Right ventricle myocardium inferior (tissue), 1 donor: ENCODE measurements at regions not wholly inside any gene's neighbourhood (a gene's known extent, or its start where the extent isn't known, plus 50 kb on each side); places are given as distances from the start of the nearest gene placed in this dataset.

Source experiments
- ATAC-seq: fragments of 200-7000 bp; cut with Tn5 transposase; one replicate; pipeline ENCODE4 v1.9.1; 2020; ENCODE audit warnings: mild to moderate bottlenecking, moderate library complexity
- DNase-seq: peaks from one replicate; pipeline ENCODE4 v3.0.0; 2021; ENCODE audit errors: missing footprints
- intact Hi-C: fragments of 100-400 bp; cut with DNase I; formaldehyde crosslinking; loops from one replicate; pipeline ENCODE4 v1.11.0; 2022
- donor health status: DM: no; HTN: yes; CAD: no; lungs with severe emphysema.

DNA sequence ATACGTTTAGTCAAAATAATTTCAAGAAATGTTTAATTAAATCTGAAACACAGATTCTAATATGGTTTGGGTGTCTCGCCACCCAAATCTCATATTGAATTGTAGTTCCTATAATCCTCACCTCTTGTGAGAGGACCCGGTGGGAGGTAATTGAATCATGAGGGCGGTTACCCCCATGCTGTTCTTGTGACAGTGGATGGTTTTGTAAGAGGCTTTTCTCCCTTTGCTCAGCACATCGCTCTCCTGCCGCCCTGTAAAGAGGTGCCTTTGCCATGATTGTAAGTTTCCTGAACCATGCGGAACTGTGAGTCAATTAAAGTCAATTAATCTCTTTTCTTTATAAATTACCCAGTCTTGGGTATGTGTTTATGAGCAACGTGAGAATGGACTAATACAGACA is 1045.1 kb upstream of the POU3F3 start:
- intact Hi-C loops: no loop called here
- DNase-seq (no peak), ATAC-seq (no peak)

DNA sequence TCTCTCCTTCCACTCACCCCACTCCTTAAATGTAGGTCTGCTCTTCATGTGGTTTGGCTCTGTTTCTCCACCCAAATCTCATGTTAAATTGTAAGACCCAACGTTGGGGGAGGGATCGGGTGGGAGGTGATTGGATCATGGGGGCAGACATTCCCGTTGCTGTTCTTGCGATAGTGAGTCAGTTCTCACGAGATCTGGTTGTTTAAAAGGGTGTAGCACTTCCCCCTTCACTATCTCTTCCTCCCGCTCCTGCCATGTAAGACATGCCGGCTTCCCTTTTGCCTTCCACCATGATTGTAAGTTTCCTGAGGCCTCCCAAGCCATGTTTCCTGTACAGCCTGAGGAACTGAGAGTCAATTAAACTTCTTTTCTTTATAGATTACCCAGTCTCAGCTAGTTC is 1044.5 kb upstream of the POU3F3 start:
- intact Hi-C loops: no loop called here
- no peak for ATAC-seq

DNA sequence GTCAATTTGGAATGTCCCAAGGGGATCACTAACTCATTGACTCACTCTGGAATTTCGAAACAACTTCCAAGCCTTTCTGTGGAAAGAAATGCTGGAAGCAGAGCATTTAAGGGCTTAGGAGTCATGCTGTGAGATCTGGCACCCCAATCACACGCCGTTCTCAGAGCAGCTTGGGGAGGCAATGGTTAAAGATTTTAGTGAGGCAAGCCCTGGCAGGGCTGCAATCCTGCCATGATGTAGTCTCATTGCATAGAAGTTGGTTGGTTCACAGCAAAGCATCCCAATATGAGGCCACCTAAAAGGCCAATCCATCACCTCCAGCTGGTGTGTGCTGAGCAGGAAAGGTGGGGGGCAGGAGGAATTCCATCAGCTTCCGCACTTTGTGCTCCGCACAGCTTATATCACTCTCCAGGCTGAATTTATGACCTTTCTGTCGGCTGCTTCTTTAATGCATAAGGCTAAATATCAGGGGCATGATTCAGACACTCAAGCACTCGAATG is 1043.9 kb upstream of the POU3F3 start:
- no peak for ATAC-seq
- DNase-seq: no peak
- intact Hi-C loops: no loop called here

More for the DNA sequence above, 1044.5 kb upstream of the POU3F3 start:
- DNase-seq: no peak

DNA sequence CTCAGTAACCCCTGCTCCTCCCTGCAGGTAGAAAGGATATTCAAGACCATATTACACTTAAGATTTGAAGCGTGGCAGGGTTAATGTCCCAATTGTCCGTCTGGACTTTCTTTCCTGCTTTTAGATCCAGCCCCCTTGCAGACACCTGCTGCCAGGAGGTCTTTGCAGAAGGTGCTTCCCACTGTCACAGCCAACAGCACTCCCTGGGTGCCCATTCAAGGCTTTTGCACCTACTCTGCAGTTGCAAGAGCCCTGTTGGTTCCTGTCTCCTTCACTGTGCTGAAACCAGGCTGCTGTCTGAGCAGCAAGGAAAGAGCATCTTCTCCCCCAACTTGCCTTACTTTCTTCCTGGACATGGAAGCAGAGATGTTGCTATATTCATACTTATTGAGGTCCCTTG is 1043.0 kb upstream of the POU3F3 start:
- DNase-seq (no peak), ATAC-seq (no peak)
- intact Hi-C loops: no loop called here

DNA sequence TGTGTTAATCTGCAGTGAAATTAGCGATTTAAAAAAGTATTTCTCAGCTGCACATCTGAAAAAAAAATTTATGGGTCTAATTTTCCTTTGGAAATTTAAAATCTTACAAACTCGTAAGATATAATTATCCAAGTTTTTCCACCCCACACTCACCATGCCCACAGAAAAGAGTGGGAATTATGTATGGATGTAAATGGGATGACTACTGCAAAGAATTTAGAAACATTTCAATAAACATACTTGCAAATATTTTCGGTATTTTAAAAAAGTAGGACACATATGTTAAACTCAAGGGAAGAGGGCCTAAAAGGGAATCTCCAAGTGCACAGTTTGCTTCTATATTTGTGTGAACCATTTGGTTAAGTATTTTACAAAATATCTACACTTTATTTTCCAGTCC is 1039.9 kb upstream of the POU3F3 start:
- intact Hi-C loops: no loop called here
- DNase-seq: no peak
- ATAC-seq: no peak

DNA sequence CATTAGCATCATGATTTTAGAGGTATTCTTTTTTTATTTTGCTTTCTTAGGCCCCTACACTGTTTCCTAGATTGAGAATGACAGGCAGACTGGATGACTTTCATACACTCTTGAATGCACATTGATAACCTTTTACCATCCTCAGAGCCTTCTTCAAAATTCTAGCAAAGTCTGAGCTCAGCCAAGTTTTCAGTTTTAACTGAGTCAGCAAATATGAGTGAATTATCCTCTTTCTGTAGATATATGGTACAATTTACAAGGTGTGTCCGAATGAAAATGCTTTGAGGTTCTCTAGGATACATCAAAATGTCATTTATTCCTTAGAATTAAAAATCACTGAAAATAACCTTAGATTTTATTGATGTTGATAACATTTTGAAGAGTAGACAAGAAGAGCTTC is 1038.2 kb upstream of the POU3F3 start:
- DNase-seq (no peak), ATAC-seq (no peak)
- intact Hi-C loops: no loop called here

DNA sequence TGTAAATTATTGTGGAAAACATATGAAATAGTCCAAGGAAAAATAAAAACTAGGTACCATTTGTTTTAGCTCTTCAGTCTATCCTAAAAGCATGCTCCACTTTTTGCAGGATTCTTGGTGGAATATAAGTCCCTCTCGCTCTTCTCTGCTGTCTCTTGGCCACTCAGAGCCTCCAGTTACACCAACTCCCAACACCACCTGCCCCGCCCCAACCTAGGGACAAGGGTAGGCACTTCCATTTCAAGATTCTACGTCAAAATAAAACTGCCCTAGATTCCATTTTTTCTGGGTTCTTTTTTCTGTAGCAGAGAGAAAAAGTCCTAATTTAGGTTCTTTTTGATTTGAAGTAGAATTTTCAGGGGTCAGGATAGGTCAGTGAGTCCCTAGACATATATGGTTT is 1036.2 kb upstream of the POU3F3 start:
- intact Hi-C loops: no loop called here
- no peak for DNase-seq
- no peak for ATAC-seq

DNA sequence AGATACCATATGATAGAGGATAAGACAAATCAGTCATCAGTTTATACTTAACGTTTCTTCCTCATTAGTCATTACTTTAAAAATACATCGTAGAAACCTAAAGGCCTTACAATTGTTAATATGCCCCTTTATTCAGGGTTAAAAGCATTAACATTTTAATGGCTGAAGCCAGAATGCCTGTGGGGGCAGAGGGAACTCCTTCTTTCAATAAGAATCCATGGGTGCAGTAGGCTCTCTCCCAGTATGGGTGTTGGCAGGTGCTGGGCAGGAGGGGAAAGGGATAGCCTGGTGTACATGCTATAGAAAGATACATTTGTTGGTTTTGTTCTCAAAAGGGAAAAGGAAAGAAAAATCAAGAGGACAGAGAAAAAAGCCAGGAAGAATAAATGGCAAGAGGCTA is 1035.7 kb upstream of the POU3F3 start:
- intact Hi-C loops: no loop called here
- ATAC-seq (no peak), DNase-seq (no peak)

DNA sequence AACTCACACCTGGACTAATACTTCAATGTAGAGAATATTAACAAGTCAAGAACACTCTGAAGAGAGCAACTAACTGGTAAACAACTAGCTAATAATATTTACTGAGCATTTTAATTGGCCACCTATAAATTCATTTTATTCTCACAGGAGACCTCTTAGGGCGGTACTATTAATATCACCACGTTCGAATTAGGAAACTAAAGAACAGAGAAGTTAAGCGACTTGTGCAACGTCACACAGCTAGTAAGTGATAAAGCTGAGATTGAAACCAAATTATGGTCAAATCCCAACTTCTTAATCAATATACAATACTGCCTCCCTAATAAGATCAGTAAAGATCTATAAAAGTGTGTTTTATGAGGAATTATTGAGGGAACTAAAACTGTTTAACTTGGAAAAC is 1034.3 kb upstream of the POU3F3 start:
- no peak for DNase-seq
- no peak for ATAC-seq
- intact Hi-C loops: no loop called here

DNA sequence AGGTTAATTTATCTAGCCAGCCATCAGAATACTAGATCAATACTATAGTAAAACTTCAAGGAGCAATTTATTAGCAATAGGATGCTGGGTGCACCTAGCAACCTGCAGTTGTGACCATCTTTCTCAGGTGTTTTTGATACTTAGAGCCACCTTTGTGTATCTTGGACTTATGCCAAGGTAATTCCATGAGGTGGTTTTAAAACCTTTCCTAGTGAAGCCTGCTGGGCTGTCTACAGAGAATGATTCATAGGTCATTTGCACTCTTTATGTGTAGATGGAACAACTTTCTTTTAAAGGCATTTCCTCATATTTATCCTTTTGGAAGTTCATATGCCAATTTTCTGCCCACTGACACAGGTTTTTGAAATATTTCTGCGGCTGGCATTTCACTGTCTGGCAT is 1030.1 kb upstream of the POU3F3 start:
- intact Hi-C loops: no loop called here
- no peak for DNase-seq
- ATAC-seq: no peak

DNA sequence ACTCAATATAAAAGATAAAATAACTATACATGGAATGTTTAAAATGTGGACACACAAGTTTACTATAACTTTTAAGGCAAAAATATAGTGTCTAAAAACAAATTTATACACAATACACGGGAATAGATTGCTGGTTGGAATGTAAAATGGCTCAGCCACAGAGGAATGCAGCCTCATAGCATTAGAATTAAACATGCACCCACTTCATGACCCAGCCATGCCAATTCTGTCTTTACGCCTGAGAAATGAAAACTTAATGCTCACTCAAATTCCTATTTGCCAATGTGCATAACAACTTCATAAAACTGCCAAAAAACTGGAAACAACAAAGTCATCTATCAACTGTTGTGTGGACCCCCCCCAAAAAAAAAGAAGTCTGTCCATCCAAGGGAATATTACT is 1006.6 kb upstream of the POU3F3 start:
- intact Hi-C loops: no loop called here
- no peak for ATAC-seq

DNA sequence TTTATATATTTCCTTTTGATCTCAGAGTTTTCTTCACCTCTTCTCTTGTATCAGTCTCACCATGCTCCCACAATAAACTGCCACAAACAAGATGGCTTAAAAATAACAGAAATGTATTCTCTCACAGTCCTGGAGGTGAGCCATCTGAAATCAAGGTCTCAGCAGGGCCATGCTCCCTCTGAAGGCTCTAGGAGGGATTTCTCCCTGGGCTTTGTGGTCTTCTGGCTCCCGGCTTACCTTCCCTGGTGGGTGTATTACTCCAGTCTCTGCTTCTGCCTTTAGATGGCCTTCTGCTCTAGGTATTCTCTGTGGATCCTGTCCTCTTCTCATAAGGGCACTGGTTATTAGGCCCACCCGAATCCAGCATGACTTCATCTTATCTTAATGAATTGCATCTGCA is 994.7 kb upstream of the POU3F3 start:
- intact Hi-C loops: no loop called here
- DNase-seq (no peak), ATAC-seq (no peak)

More for the DNA sequence above, 1006.6 kb upstream of the POU3F3 start:
- no peak for DNase-seq

DNA sequence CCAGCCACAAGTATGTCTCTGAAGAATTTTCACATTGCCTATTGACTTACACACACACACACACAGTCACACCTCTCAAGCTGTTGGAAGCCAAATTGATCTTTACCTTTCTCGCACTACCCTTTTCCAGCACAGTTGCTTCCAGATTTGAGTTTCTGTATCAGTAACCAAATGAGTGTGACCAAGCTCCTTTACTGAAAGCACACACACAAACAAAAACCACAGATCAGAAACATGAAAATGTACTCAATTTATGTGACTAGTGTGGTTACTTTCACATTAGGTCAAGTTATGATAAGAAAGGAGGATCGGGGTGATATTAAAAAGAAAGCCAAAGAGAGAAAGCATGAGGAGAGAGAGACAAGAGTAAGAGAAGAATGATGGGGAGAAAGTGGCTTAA is 993.9 kb upstream of the POU3F3 start:
- DNase-seq (no peak), ATAC-seq (no peak)
- intact Hi-C loops: no loop called here

DNA sequence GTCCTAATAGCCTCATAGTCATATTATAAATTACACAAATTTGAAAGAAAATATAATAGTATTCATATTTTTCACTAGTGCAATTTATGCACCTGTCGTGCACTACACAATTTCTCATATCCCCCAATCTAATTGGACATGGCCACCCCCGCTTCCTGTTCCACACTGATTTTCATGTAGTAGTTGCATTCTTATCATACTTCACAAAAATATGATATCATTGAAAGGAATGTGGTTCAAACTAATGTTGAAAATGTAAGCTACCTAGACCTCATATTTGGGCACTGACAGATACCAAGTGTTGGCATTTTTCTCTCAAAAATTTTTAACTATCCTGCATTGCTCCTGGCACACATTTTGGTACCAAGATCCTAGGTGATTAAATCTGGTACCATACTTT is 985.5 kb upstream of the POU3F3 start:
- ATAC-seq: no peak
- no peak for DNase-seq
- intact Hi-C loops: no loop called here

DNA sequence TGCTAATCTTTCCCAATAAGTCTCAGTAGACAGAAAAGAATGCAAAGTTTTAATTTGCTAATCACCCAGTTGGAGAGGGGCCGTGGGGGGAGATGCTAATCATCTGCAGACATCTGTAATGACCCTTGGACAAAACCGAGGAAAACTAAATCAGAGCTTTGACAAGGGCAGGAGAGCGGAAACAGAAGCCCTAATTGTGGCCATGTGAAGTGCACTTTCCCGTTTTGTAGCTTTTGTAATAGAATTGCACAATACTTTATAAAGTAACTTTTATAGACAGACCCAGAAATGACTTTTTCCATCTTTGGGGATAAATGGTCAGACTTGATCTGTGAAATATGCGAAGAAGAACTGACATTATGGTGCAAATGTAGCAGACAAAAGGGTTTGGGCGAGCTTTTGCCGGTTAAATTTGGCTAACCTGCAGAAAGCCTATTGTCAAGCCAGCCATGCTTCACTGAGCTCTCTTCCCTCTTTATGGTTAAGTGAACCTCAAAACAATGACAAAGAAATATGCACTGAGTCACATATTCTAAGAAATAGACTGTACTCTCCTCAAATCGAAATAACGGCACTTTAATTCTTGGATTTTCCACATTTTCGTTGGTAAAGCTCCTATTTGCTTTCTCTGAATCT is 980.1 kb upstream of the POU3F3 start:
- intact Hi-C loops: no loop called here
- DNase-seq (no peak), ATAC-seq (no peak)

DNA sequence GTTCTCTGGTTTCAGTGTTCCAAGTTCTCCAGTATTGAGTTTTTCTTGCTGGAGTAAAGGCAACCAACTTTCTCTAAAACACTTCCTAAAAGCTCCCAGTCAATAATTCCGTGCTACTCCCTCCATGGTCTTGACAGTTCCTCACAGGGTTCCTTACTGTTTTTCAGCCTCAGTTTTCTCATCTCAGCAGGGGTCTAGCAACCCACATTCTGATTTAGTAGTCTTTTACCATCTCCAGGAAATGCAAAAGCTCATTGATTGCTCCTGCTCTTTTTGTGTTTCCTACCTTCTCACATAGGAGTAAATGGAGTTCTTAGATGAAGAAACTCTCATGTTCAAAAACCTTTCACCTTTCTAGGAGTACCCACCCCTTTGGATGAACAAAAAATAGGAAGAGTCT is 978.8 kb upstream of the POU3F3 start:
- intact Hi-C loops: no loop called here
- DNase-seq: no peak

DNA sequence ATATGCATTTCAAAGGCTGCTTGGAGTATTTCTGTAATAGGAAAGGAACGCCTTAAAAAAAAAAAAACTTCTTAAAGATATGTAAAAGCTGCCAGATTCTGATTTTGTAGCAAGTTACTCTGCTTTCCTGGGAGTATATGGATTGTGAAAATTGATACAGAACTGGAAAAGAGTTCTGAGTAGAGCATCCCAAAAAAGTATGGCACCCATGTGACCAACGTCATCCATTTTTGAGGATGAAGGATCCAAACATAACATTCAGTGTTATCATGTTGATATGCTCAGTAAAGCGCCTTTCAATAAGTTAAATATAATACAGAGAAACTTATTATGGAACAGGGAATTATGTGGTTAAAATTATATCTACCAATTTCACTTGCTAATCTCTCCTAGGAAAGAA is 978.4 kb upstream of the POU3F3 start:
- intact Hi-C loops: no loop called here
- ATAC-seq (no peak), DNase-seq (no peak)

More for the DNA sequence above, 978.8 kb upstream of the POU3F3 start:
- ATAC-seq: no peak

DNA sequence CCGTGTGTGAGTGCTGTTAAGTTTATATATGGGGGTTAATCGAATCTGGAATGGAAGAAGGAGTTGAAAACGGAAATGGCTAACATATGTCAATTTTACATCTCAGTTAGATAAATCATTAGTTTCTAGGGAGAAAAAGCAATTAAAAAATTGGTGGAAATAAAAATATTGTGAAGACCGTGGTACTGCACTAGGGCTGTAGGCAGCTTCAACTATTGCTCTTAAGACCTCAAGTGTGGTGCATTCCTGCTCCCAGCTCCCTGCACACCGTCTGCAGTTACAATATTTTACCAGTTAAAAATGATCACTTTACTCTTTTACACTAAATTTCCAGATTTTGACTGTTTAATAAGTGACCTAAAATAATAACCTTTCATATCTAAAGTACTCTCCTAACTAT is 977.3 kb upstream of the POU3F3 start:
- DNase-seq (no peak), ATAC-seq (no peak)
- intact Hi-C loops: no loop called here

DNA sequence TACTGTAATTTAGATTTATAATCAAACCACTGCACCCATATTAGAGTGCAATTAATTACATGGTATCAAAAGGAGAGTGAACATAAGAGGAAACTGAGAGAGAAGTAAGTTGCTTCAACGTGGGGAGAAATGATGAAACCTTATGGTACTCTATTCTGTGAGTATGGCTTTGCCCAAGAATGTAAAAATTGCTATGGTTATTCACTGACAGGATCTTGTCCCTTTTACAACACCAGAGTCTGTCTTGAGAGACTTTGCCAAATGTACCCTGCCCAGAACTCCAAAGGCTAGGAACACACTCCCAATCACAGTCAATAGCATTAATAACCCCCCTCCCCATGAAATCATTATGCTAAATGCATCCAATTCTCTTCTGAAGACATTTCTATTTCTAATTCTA is 974.8 kb upstream of the POU3F3 start:
- no peak for DNase-seq
- intact Hi-C loops: no loop called here
- ATAC-seq: no peak

DNA sequence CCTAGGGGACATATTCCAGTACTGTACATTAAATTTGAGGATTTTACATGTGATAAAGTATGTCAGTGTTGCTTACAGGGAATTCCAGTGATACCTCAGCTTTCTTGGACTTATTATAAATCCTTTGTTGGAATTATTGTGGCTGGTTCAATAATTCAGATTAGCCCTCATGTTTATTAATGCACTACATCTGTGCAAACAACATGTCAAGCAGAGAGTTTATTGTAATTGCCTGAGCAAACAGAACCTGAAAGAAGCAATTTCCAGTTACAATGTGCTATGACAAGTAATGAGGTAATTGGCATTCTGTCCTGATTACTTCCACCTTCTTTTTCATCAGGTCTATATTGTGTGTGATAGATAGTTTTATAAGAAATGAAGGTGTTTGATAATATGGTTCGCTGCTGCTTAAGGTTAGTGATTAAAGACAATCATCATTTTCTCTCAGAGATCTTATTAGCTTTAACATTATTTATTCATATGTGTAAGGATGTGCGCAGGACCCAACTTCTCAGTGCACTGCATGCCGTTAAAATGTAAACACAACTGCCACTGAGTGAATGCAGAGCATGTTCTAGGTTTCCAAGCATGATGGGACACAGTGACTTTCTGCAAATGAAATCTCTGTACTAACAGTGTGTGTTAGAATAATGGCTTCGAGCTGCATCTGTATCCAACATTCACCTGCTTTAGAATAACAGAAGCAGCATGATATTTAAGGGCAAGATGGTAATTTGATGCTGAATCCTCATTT is 973.7 kb upstream of the POU3F3 start:
- ATAC-seq (no peak), DNase-seq (no peak)
- intact Hi-C loops: no loop called here

DNA sequence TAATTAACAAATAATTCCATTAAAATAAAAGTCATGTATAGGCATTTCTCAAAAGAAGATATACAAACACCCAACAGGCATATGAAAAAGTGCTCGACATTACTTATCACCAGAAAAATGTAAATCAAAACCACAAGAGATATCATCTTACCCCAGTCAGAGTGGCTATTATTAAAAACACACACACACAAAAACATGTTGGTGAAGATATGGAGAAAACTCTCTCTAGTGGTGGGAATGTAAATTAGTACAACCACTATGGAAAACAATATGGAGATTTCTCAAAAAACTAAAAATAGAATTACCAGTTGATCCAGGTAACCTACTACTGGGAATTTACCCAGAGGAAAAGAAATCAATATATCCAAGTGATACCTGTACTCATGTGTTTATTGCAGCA is 966.3 kb upstream of the POU3F3 start:
- intact Hi-C loops: no loop called here
- ATAC-seq: no peak
- no peak for DNase-seq
